Uterus (tissue), 2 donors: ENCODE measurements at regions not wholly inside any gene's neighbourhood (a gene's known extent, or its start where the extent isn't known, plus 50 kb on each side); places are given as distances from the start of the nearest gene placed in this dataset.

Source experiments
- CTCF ChIP-seq, 4 experiments: fragments of 200-600 bp in 2 of 4; fragments of 450-650 bp in 2 of 4; sonication (generic) in 2 of 4; IDR thresholded peaks; one replicate each; pipeline ENCODE4 v1.5.1; 2016 to 2019; ENCODE audit warnings: antibody characterized with exemption in 4 of 4, mild to moderate bottlenecking in 2 of 4, moderate library complexity in 1 of 4
- POLR2A ChIP-seq, 2 donors: fragments of 450-650 bp; IDR thresholded peaks; one replicate each; pipeline ENCODE4 v1.6.1; 2016; ENCODE audit warnings: antibody characterized with exemption in 2 of 2, mild to moderate bottlenecking in 1 of 2, moderate library complexity in 1 of 2

- TF ChIP-seq CTCF (IDR thresholded peaks at IDR 0.05) (no peak), POLR2A (IDR thresholded peaks at IDR 0.05) (no peak)
Observed at GRCh38 chr4:132593717-132594400, 555.2 kb upstream of the PCDH10 start.
